GM19324 (cell line): ENCODE measurements at regions not wholly inside any gene's neighbourhood (a gene's known extent, or its start where the extent isn't known, plus 50 kb on each side); places are given as distances from the start of the nearest gene placed in this dataset.

ENCODE experiments used
- ATAC-seq: cut with Tn5 transposase; IDR thresholded peaks from one replicate; pipeline ENCODE4 v1.9.1; 2021; ENCODE audit warnings: mild to moderate bottlenecking, moderate library complexity; ENCODE audit not compliant: unreplicated experiment, low FRiP score

- no peak for ATAC-seq
Observed at GRCh38 chr6:80403365-80403764, 296.9 kb downstream of the BCKDHB start.

GRCh38 chr6:80402266-80402665 lies 295.8 kb downstream of the BCKDHB start:
- ATAC-seq: no peak
